Activated naive CD8-positive, alpha-beta T cell treated with anti-CD3 and anti-CD28 coated beads, Interleukin-2, amount 50 U/mL, for 16 hours (primary cell): ENCODE measurements at regions not wholly inside any gene's neighbourhood (a gene's known extent, or its start where the extent isn't known, plus 50 kb on each side); places are given as distances from the start of the nearest gene placed in this dataset.

ENCODE experiments used
- DNase-seq: peaks from one replicate; pipeline ENCODE4 v3.0.0-alpha.2; 2020; ENCODE audit warnings: low read depth, low spot score

- DNase-seq = no peak
Observed at GRCh38 chr14:38901791-38902190, 201.2 kb downstream of the SEC23A start.

- DNase-seq = no peak
Observed at GRCh38 chr14:38900887-38901286, 202.1 kb downstream of the SEC23A start.

GRCh38 chr14:38887696-38888095 is 215.3 kb downstream of the SEC23A start:
- no peak for DNase-seq

GRCh38 chr14:38884109-38884508 is 218.9 kb downstream of the SEC23A start:
- no peak for DNase-seq

DNA sequence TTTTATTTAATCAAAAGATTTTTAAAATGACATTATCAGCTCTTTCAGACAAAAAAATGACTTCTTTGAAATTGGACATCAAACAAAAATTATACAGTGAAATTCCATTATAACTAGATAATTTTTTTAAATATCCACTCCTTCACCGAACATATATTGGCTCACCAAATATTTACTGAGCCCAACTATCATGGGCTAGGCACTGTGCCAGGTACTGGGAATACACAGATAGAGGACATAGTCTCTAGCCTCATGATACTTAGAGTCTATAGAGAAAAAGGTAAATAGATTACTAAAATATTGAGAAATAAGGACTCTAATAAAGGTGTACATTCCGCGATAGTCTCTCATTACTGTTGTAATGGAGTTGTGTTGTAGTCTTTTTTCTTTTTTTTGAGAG is 219.9 kb downstream of the SEC23A start:
- DNase-seq = no peak

DNA sequence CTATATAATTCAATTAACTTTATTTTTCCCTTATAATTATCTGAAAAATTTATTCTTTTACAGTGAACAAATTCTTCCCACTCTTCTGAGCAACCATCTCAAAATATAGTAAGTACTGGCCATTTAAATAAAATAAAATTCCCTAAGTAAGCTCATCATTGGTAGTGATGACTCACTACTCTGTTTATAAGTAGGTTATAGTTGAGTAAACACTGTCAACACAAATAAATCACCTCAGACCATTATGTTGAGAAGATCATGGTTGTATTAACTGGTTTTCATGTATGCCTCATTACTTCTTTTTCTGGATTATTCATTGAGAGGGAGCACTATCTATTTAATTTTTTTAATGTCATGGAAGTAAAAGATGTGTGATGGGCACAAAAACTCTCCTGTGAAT is 220.5 kb downstream of the SEC23A start:
- no peak for DNase-seq

- no peak for DNase-seq
Observed at GRCh38 chr14:38880643-38881524, 222.2 kb downstream of the SEC23A start.

DNA sequence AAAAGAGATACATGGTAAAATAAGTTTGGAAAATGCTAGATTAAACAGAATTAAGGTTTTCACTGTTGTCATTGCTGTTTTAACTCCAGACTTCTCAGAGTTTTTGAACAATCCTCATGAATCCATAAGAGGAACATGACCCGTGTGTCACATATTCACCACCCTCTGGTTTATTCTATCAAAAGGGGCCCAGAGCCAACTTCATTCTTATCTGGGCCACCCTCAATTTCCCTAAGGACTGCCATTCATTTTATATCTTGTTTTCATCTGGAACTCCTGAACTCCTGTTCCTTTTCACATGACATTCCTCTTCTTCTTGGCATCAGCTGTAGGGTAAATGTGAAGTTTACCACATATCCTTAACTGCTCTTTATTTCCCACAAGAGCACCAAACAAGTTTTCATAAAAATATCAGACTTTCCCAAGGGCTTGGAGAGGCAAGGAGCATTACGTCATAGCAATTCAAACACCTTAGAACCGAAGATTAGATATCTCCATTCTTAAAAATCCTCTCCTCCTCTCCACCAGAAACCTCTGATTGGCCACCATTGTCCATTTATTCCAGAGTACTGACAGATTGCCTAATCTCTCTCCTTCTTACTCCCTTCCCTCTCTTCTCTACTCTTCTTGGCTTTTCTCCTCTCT is 225.2 kb downstream of the SEC23A start:
- no peak for DNase-seq

DNA sequence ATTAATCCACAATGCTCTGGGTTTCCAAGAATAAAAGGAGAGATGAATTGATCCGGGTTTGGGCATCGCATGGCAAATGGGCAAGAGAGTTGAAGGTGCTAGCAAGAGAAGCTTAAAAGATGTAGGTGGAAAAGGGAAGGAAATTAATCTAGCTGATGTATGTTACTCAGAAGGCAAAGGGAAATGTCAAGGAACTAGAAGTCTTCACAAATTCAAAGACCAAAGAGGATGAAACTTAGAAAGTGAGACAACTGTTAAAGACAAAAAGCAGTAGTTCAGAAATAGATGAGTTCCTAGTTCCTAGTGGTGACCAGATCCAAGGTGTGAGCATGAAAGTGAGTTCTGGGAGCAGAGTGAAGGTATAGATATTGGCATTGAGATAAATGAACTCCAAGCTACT is 228.3 kb downstream of the SEC23A start:
- DNase-seq = no peak

DNA sequence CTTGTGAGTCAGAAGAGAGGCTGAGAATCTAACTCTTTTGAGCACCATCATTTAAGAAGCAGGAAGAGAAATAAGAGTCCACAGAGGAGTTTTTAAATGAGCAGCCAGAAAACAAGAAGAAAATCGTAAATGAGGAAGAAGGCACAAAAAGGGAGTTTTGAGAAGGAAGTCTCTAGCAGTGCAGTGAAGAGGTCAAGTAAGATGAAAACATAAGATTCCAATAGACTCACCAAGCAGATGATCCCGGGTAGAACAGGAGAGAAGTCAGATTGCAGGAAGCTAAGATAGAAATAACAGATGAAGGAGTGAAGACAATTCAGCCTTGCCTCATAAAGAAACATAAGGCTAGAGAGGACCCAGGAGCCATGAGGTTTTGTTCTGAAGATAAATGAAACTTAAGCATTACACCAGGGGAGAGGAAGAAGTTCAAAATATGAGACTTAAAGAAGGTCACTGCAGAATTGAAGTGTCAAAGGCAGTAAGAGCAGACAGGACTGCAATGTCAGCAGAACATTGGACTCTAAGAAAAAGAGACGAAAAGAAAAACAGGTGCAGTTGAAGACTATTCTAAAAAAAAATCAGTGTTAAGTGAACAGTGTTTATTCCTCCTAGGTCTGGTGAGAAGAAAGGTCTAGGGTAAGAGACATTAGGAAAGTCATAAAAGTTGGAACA is 229.0 kb downstream of the SEC23A start:
- no peak for DNase-seq

DNA sequence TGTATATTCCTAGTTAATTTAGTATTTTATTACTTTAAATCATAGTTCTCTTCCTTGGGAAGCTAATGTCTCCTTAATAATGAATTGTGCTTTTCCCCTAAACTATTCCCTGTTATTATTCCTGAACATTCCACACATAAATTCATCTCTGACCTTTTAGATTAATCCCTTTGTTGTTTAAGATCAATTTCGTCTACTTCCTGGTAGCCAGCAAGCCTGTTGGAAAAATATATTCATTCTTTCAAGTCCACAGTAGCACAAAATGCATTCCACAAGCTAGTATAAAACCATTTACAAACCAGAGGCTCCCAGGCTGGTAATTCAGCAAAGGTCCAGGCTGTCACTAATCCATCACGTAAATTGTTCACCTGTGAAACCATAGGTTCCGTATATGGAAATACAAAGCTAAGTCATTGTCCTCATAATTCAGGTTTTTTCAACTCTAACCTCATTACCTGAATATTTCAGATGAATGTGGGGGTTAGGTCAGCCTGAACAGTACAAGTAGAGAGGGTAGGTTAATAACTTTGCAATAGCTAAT is 232.7 kb downstream of the SEC23A start:
- DNase-seq = no peak

DNA sequence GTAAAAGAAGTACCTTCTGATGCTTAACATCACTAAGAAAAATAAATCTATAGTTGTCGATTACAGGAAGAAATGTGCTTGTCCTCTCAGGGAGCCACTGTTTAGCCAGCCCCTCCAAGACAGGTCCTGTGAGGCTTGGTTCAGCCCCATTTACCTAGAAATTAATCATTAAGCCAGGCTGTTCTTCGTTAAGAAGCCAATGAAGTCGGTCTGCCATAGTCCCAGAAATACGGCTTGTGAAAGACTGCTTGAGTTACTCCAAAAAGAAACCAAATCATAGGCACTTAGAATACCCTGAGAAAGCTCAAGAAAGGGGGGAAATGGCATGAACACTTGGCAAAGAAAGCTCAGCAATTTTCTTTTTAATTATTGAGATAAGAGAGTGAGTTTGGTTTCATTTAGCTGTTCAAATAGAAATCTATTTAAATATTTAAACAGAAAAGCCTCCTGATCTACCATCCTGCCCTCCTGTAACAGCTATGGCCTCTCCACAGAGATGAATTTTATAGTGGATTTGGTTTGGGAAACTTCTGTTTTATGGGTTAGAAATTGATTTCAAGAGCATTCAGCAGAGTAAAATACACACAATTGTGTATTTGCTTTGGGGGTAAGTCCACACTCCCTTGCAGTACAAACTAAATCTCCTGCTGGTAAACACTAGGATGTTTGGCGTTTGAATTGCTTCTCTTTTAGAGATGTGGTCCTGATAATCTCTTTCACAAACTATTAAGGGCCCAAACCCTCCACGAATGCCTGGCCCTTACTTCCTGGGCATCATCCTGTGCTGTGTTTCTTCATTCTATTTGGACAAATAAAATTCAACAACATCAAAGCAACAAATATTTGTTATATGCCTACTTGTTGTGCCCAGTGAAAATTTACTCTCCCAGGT is 234.4 kb downstream of the SEC23A start:
- DNase-seq = no peak

GRCh38 chr14:38867561-38868150 is 235.4 kb downstream of the SEC23A start:
- peak; percentile 13 for DNase-seq

DNA sequence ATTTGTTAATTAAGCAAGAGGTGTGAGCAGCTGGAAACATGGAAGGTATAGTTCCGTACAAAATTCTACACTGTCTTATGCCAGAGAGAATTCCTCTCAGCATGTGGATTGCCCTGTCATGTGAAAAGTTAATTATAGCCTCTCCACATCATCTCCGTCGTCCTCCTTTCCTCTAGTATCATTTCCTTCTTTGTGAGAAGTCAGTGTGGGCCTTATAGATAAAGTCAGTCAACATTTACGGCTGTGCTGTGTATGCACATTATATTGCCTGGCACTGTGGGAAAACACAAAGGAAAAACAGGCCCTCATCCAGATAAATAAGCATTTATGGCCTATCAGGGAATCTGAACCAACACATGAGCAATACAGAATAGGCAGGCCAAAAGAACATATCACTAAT is 236.6 kb downstream of the SEC23A start:
- no peak for DNase-seq

DNA sequence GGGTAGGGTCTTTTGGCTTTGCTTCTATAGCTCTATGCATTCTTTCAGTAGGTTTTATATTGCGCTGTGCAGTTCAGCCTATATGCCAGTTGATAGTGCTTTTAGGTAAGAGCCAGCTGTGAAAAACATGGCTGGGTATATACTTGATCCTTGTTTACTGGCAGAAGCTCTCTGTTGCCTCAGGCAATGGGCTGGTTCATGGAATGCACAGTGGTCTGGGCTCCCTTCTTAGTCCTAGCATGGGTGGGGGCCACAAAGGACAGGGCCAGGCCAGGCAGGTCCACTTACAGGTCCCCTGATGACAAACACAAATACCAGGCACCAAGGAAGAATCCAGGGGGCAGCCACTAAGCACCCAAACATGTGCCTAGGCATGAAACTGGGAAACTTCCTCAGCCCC is 240.7 kb downstream of the SEC23A start:
- no peak for DNase-seq

DNA sequence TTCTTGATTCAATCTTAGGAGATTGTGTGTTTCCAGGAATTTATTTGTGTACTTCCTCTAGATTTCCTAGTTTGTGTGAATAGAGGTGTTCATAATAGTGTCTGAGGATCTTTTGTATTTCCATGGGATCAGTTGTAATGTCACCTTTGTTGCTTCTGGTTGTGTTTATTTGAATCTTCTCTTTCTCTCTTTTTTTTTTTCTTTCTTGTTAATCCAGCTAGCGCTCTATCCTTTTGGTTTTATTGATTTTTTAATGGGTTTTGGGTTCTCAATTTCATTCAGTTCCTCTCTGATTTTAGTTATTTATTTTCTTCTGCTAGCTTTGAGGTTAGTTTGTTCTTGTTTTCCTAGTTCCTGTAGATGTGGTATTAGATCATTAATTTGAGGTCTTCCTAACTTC is 242.5 kb downstream of the SEC23A start:
- DNase-seq = no peak

DNA sequence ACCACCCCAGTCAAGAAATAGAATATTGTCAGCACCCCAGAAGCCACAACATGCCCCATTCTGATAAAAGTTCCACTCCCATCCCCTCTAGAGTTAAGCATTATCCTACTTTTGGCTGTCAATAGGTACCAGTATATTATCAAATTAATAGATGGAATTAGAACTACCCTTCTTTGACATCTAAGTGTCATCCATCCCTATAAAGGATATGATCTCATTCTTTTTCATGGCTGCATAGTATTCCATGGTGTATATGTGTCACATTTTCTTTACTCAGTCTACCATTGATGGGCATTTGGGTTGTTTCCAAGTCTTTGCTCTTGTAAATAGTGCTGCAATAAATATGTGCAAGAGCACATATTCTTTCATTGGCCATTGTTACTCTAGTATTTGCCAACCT is 246.2 kb downstream of the SEC23A start:
- DNase-seq = no peak

GRCh38 chr14:38855513-38855912 is 247.5 kb downstream of the SEC23A start:
- no peak for DNase-seq

GRCh38 chr14:38851111-38851510 is 251.9 kb downstream of the SEC23A start:
- DNase-seq = no peak

- DNase-seq = no peak
Observed at GRCh38 chr14:38850664-38851063, 252.4 kb downstream of the SEC23A start.
